Neural cell (in vitro differentiated cells): ENCODE measurements at regions not wholly inside any gene's neighbourhood (a gene's known extent, or its start where the extent isn't known, plus 50 kb on each side); places are given as distances from the start of the nearest gene placed in this dataset.

Experiments
- H2AFZ ChIP-seq: fragments of 200-600, 300-800 bp; sonication (generic), shearing (Covaris generic); 2 replicates; pipeline ENCODE4 v1.6.0; 2014; ENCODE audit warnings: low read depth, mild to moderate bottlenecking, antibody characterized with exemption, low read length, moderate library complexity
- H3F3A ChIP-seq: fragments of 200-600 bp; shearing (Covaris generic); 2 replicates; pipeline ENCODE4 v1.6.1; 2016; ENCODE audit warnings: mild to moderate bottlenecking, moderate library complexity, mixed read lengths, antibody characterized with exemption, low read length; ENCODE audit not compliant: insufficient read depth, poor library complexity, severe bottlenecking
- H3K27ac ChIP-seq: fragments of 200-600, 300-800 bp; sonication (generic), shearing (Covaris generic); 2 replicates; pipeline ENCODE4 v1.5.1; 2014; ENCODE audit warnings: mild to moderate bottlenecking, low read length, moderate library complexity
- H3K27me3 ChIP-seq: fragments of 300-800, 200-600 bp; sonication (generic), shearing (Covaris generic); 2 replicates; pipeline ENCODE4 v1.6.0; 2014; ENCODE audit warnings: mild to moderate bottlenecking, low read depth, low read length, moderate library complexity; ENCODE audit not compliant: insufficient read depth
- H3K36me3 ChIP-seq: fragments of 300-800, 200-600 bp; sonication (generic), shearing (Covaris generic); 2 replicates; pipeline ENCODE4 v1.5.1; 2014; ENCODE audit warnings: mild to moderate bottlenecking, antibody characterized with exemption, low read length, moderate library complexity; ENCODE audit not compliant: insufficient read depth
- H3K4me2 ChIP-seq: fragments of 300-800, 200-600 bp; sonication (generic), shearing (Covaris generic); 2 replicates; pipeline ENCODE4 v1.6.0; 2014; ENCODE audit warnings: mild to moderate bottlenecking, low read length
- H3K4me3 ChIP-seq: fragments of 300-800, 200-600 bp; sonication (generic), shearing (Covaris generic); 2 replicates; pipeline ENCODE4 v1.5.1; 2014; ENCODE audit warnings: mild to moderate bottlenecking, low read length, moderate library complexity
- H3K79me2 ChIP-seq: fragments of 200-600 bp; shearing (Covaris generic); replicated peaks from 2 replicates; pipeline ENCODE4 v1.6.0; 2014; ENCODE audit warnings: mild to moderate bottlenecking, low read length, moderate library complexity; ENCODE audit not compliant: insufficient read depth
- H3K9ac ChIP-seq: fragments of 300-800, 200-600 bp; sonication (generic), shearing (Covaris generic); 2 replicates; pipeline ENCODE4 v1.6.1; 2016; ENCODE audit warnings: mild to moderate bottlenecking, low read length, mixed read lengths
- H3K9me2 ChIP-seq: fragments of 200-600 bp; shearing (Covaris generic); 2 replicates; pipeline ENCODE4 v1.6.1; 2016; ENCODE audit warnings: mild to moderate bottlenecking, low read length, mixed read lengths; ENCODE audit not compliant: insufficient read depth
- H3K9me3 ChIP-seq: fragments of 200-600, 300-800 bp; sonication (generic), shearing (Covaris generic); 2 replicates; pipeline ENCODE4 v1.6.1; 2016; ENCODE audit warnings: mild to moderate bottlenecking, mixed run types, low read length, moderate library complexity, mixed read lengths
- H4K20me1 ChIP-seq: fragments of 200-600 bp; shearing (Covaris generic); 2 replicates; pipeline ENCODE4 v1.6.1; 2016; ENCODE audit warnings: mild to moderate bottlenecking, mixed run types; ENCODE audit not compliant: insufficient read depth
- EP300 ChIP-seq: fragments of 450-650 bp; conservative IDR thresholded peaks from 2 replicates; pipeline ENCODE4 v1.6.1; 2014; ENCODE audit warnings: antibody characterized with exemption, mild to moderate bottlenecking, moderate library complexity; ENCODE audit not compliant: poor library complexity, severe bottlenecking
- EZH2 ChIP-seq: fragments of 200-600, 300-800 bp; shearing (Covaris generic), sonication (generic); IDR thresholded peaks from 2 replicates; pipeline ENCODE4 v1.6.1; 2014; ENCODE audit warnings: antibody characterized with exemption, low read length, borderline replicate concordance, mild to moderate bottlenecking; ENCODE audit not compliant: insufficient read depth, poor library complexity, severe bottlenecking
- MXI1 ChIP-seq: fragments of 450-650 bp; conservative IDR thresholded peaks from 2 replicates; pipeline ENCODE4 v1.6.1; 2014; ENCODE audit warnings: antibody characterized with exemption, mild to moderate bottlenecking; ENCODE audit not compliant: poor library complexity, severe bottlenecking
- POLR2AphosphoS5 ChIP-seq: IDR thresholded peaks from 2 replicates; pipeline ENCODE4 v1.6.1; 2012
- RAD21 ChIP-seq: fragments of 450-650 bp; conservative IDR thresholded peaks from 2 replicates; pipeline ENCODE4 v1.6.1; 2014; ENCODE audit warnings: antibody characterized with exemption, mild to moderate bottlenecking, moderate library complexity
- REST ChIP-seq: IDR thresholded peaks from 2 replicates; pipeline ENCODE4 v1.6.1; 2012; ENCODE audit warnings: borderline replicate concordance
- SMC3 ChIP-seq: fragments of 450-650 bp; conservative IDR thresholded peaks from 2 replicates; pipeline ENCODE4 v1.6.1; 2014; ENCODE audit warnings: antibody characterized with exemption, mild to moderate bottlenecking, moderate library complexity; ENCODE audit not compliant: poor library complexity
- TAF1 ChIP-seq: IDR thresholded peaks from 2 replicates; pipeline ENCODE4 v1.6.1; 2012; ENCODE audit warnings: low read depth
- TF ChIP-seq, protein P1 (sequence below): fragments of 450-650 bp; IDR thresholded peaks from 2 replicates; pipeline ENCODE4 v1.5.1; 2014; ENCODE audit warnings: antibody characterized with exemption, mild to moderate bottlenecking, moderate library complexity; ENCODE audit not compliant: poor library complexity, severe bottlenecking

DNA sequence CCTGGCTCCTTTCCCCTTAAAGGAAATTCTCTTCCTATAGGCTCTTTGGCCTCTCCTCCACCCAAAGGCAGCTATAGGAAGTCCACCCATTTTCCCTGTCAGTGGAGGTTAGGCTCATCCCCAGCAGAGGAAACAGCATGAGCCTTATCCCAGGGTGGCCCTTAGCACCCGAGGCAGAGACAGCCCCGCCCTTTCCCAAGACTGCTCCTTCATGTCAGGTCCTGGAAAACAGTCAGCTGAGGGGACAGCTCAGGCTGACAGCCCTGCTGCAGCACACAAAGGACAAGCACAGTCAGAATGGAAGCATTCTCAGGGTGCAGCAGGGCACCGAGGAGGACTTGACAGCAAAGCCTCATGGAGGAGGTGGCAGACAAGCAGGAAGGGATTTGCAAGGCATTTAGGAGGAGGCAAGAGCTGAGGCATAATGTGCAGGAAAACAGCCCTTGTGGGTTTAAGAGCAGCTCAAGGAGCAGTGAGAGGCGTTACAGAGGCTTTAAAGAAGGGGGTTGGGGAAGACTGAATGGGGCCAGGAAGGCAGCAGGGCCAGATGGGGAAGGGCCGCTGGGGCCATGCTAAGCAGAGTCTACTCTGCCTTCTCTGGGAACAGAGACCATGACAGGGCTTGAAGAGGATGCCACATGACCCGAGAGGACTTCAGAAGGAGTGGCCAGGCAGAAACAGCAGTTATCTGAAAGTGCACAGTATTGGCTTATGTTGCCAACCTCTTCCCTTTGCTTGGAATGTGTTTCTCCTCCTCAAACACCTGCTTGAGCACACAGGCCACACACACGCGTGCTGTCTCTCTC lies 216.6 kb downstream of the SH3BP4 start:
- H2AFZ ChIP-seq = no peak overlapping the region
- H3K27me3 ChIP-seq = no peaks in the 10 kb centered on the region
- no peak overlapping the region for H3K27ac ChIP-seq
- H3F3A ChIP-seq = no peaks in the 10 kb centered on the region
- H3K36me3 ChIP-seq = no peaks in the 10 kb centered on the region
- no peak overlapping the region for H3K4me3 ChIP-seq
- no peaks in the 10 kb centered on the region for H4K20me1 ChIP-seq
- H3K9me2 ChIP-seq = no peaks in the 10 kb centered on the region
- TF ChIP-seq REST (no peak), MXI1 (no peak), TAF1 (no peak), RAD21 (no peak), EP300 (no peak), EZH2 (no peak), POLR2AphosphoS5 (no peak), SMC3 (no peak)
- TF ChIP-seq, protein P1, sequence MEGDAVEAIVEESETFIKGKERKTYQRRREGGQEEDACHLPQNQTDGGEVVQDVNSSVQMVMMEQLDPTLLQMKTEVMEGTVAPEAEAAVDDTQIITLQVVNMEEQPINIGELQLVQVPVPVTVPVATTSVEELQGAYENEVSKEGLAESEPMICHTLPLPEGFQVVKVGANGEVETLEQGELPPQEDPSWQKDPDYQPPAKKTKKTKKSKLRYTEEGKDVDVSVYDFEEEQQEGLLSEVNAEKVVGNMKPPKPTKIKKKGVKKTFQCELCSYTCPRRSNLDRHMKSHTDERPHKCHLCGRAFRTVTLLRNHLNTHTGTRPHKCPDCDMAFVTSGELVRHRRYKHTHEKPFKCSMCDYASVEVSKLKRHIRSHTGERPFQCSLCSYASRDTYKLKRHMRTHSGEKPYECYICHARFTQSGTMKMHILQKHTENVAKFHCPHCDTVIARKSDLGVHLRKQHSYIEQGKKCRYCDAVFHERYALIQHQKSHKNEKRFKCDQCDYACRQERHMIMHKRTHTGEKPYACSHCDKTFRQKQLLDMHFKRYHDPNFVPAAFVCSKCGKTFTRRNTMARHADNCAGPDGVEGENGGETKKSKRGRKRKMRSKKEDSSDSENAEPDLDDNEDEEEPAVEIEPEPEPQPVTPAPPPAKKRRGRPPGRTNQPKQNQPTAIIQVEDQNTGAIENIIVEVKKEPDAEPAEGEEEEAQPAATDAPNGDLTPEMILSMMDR = no peak
- no peaks in the 10 kb centered on the region for H3K9me3 ChIP-seq
- H3K79me2 ChIP-seq = no peaks in the 10 kb centered on the region
- H3K9ac ChIP-seq = no peak overlapping the region
- no peak overlapping the region for H3K4me2 ChIP-seq

GRCh38 chr2:235170016-235170415 lies 218.2 kb downstream of the SH3BP4 start:
- H3F3A ChIP-seq = no peaks in the 10 kb centered on the region
- H3K4me3 ChIP-seq = no peak overlapping the region
- TF ChIP-seq EP300 = no peak
- no peaks in the 10 kb centered on the region for H3K79me2 ChIP-seq
- no peak overlapping the region for H2AFZ ChIP-seq
- no peaks in the 10 kb centered on the region for H3K27me3 ChIP-seq
- H3K27ac ChIP-seq = no peak overlapping the region
- H4K20me1 ChIP-seq = no peaks in the 10 kb centered on the region
- H3K4me2 ChIP-seq = no peak overlapping the region
- no peak overlapping the region for H3K9ac ChIP-seq
- H3K36me3 ChIP-seq = no peaks in the 10 kb centered on the region
- H3K9me3 ChIP-seq = no peaks in the 10 kb centered on the region
- H3K9me2 ChIP-seq = no peaks in the 10 kb centered on the region
